ENCODE measurements at regions not wholly inside any gene's neighbourhood (a gene's known extent, or its start where the extent isn't known, plus 50 kb on each side); places are given as distances from the start of the nearest gene placed in this dataset.

DNA sequence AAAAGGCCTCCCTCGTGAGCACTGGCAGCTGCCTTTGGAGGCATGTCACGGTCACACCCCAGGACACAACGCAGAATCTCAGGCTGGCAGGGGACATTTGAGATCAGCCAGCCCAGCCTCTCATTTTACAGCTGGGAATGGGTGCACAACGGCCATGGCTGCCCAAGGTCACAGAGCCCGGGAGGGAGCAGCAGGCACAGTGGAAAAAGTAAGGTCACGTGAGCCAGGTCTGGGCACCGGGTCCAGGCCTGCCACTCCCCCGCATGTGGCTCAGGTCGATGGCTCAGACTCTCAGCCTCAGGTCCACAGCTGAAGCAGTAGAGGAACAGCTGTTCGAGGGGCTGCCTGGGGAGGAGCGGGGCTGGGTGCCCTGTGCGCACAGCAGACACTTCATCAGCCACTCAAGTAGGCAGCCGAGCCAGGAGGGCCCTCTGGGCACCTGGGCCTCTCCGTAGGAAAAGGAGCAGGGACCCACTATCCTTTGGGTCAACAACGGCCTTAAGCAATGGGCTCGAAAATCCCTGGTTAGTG, 260.6 kb downstream of the GOLGA6L6 start:
- Histone ChIP-seq H3K36me3 (ENCODE audit: control insufficient read depth, insufficient read depth, low read length) (no peaks in the 10 kb centered on the region), H2AFZ (replicated peaks; ENCODE audit: low read length, poor library complexity) (peak overlapping the region; percentile 65), H3K9me3 (ENCODE audit: control insufficient read depth, insufficient read depth, low read length) (peaks cover 56% of the 10 kb centered on the region), H3K18ac (ENCODE audit: low read depth, low read length) (no peak overlapping the region), H3K14ac (replicated peaks; ENCODE audit: low read depth, low read length) (no peak overlapping the region), H3K4ac (ENCODE audit: low read depth, low read length) (no peak overlapping the region), H4K8ac (ENCODE audit: low read depth in 2 of 2, low read length in 2 of 2) (no peak overlapping the region), H3K23ac (ENCODE audit: low read depth, low read length) (no peak overlapping the region), H4K5ac (ENCODE audit: low read depth, low read length) (no peak overlapping the region), H2BK20ac (ENCODE audit: low read depth, low read length) (no peak overlapping the region), H3K9me1 (ENCODE audit: insufficient read depth, low read length) (no peaks in the 10 kb centered on the region), H2AK5ac (ENCODE audit: low read depth, low read length) (no peak overlapping the region), H2BK120ac (ENCODE audit: low read depth, low read length) (no peak overlapping the region), H2AK9ac (replicated peaks; ENCODE audit: low read depth, low read length, poor library complexity) (peak overlapping the region; percentile 33), H3K4me1 (ENCODE audit: control insufficient read depth, insufficient read depth, low read length) (no peaks in the 10 kb centered on the region), H3K27me3 (ENCODE audit: control insufficient read depth, insufficient read depth, low read length) (no peaks in the 10 kb centered on the region), H2BK15ac (ENCODE audit: low read depth, low read length) (no peak overlapping the region), H3K27ac (ENCODE audit: insufficient read depth, low read length) (no peak overlapping the region), H2BK5ac (ENCODE audit: low read depth, low read length, poor library complexity, severe bottlenecking) (no peak overlapping the region), H3K4me2 (ENCODE audit: low read depth, low read length) (no peak overlapping the region), H3K9ac (ENCODE audit: low read depth, low read length) (no peak overlapping the region), H3K56ac (ENCODE audit: extremely low read depth, insufficient read depth, low read length) (no peak overlapping the region), H4K91ac (ENCODE audit: insufficient read depth, low read depth, low read length) (no peak overlapping the region), H4K20me1 (ENCODE audit: insufficient read depth, low read length) (no peaks in the 10 kb centered on the region), H3K4me3 (ENCODE audit: insufficient read depth, low read depth, low read length) (no peak overlapping the region), H3K79me1 (ENCODE audit: low read depth in 1 of 2, low read length in 2 of 2) (no peaks in the 10 kb centered on the region)
- ATAC-seq (ENCODE audit: low read depth) (no peak), DNase-seq (no peak)
- TF ChIP-seq MXI1 (IDR thresholded peaks at IDR 0.05; ENCODE audit: borderline replicate concordance, low read depth, low read length) (no peak), BHLHE40 (IDR thresholded peaks at IDR 0.05; ENCODE audit: low read depth, low read length) (no peak), CHD1 (IDR thresholded peaks at IDR 0.05; ENCODE audit: low read depth, low read length) (no peak), RFX5 (IDR thresholded peaks at IDR 0.05; ENCODE audit: low read depth, low read length) (no peak), CEBPB (IDR thresholded peaks at IDR 0.05; ENCODE audit: low read depth, low read length) (no peak), SMC3 (IDR thresholded peaks at IDR 0.05; ENCODE audit: low read depth, low read length) (no peak), RAD21 (IDR thresholded peaks at IDR 0.05; ENCODE audit: low read length) (no peak), POLR2A (IDR thresholded peaks at IDR 0.05; ENCODE audit: low read depth, low read length) (no peak), CTCF (conservative IDR thresholded peaks at IDR 0.05; ENCODE audit: low read depth, low read length) (no peak), FOS (IDR thresholded peaks at IDR 0.05; ENCODE audit: low read depth, low read length) (no peak), RCOR1 (IDR thresholded peaks at IDR 0.05; ENCODE audit: insufficient replicate concordance, low read length) (no peak), MAZ (IDR thresholded peaks at IDR 0.05; ENCODE audit: borderline replicate concordance, low read depth, low read length) (no peak), MAFK (IDR thresholded peaks at IDR 0.05; ENCODE audit: low read depth, low read length) (no peak), ELK1 (IDR thresholded peaks at IDR 0.05; ENCODE audit: borderline replicate concordance, low read depth, low read length) (no peak), NFE2L2 (IDR thresholded peaks at IDR 0.05; ENCODE audit: low read depth, low read length) (no peak)
- TF ChIP-seq, protein P1, sequence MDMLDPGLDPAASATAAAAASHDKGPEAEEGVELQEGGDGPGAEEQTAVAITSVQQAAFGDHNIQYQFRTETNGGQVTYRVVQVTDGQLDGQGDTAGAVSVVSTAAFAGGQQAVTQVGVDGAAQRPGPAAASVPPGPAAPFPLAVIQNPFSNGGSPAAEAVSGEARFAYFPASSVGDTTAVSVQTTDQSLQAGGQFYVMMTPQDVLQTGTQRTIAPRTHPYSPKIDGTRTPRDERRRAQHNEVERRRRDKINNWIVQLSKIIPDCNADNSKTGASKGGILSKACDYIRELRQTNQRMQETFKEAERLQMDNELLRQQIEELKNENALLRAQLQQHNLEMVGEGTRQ (IDR thresholded peaks at IDR 0.05; ENCODE audit: low read depth, low read length): no peak
- POLR2A ChIA-PET (ENCODE audit: unreplicated experiment): no interaction called here
- dilution Hi-C loops (cut with HindIII; ENCODE audit: low sequenced_read_pairs, unreplicated experiment): no loop called here
- CTCF ChIA-PET: no interaction called here
- in situ Hi-C loops (cut with MboI; ENCODE audit: low sequenced_read_pairs): loop anchor here (25.0 kb wide), 1 partner anchor 94 kb away; no protein-coding TSS in a partner anchor
- no TSS peak for BruUV-seq (replicated peaks)
- intact Hi-C loops (cut with micrococcal nuclease): no loop called here
- 51% methylated on average over 16 of the region's 16 CpGs; no CpG with 5 or more reads in 1 of the 2 experiments for WGBS, 2 experiments (ENCODE audit: extremely low coverage in 2 of 2, insufficient read length in 1 of 2)
